COLO668 (cell line): ENCODE measurements at regions not wholly inside any gene's neighbourhood (a gene's known extent, or its start where the extent isn't known, plus 50 kb on each side); places are given as distances from the start of the nearest gene placed in this dataset.
A peak's percentile ranks its signal among the peaks of the same experiment; 100 is the strongest.

Experiments used
- DNase-seq: peaks from one replicate; lab custom pipeline; 2025; ENCODE audit not compliant: unreplicated experiment; lab: John Stamatoyannopoulos, UW

DNA sequence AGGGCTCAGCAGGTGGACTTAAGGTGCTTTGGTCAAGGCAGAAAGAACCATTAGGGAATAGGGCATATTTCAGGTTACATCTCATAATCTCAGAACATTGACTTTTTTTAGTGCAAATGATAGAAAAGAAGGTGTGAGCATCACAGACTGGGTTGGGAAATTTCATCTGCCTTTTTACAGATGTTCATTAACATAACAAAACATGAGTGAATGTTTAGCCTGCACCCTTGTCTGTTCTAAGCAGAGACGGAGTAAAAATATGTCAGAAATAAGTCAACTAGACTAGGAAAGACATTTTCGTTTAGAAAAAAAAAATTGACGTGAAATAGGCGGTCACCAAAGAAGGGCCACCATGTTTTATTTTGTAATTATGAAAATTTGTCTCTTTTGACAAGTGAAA is 127.5 kb upstream of the CDH13 start:
- no peak for DNase-seq

DNA sequence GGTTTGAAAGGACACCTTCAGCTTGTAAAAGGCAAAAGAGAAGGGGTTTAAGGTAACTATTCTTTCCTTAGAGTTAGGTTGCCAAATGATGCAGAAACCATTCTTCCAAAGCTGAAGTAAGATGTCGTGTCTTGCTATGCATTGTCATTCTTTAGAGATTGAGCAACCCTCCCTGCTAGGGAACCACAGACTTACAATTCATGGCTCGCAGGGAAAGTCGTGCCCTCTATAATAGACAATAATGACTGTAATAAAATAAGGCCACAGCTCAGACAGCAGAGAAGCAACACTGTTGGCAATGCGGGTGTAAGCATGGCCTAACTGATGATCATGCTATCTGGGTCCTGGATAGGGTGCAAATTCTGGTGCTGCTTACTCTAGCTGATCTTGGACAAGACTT is 129.6 kb upstream of the CDH13 start:
- no peak for DNase-seq

DNA sequence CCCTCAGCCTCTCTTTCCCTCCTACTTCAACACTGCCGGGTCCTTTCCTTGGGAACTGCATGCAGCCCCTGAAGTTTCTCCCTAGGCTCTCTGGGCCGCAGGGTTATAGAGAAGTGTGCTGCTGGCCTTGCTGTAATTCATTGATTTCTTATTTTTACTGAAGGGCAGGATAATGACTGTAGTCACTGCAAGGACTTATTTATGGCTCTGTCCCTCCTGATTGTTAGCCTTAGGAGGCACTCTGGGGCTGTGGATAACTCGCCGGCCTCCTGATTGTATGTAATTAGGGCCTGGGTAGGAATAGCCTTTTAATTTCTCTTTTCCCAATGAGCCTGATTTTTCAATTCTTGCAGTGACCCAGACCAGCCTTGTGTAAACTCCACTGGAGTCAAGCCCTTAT is 138.3 kb upstream of the CDH13 start:
- no peak for DNase-seq

DNA sequence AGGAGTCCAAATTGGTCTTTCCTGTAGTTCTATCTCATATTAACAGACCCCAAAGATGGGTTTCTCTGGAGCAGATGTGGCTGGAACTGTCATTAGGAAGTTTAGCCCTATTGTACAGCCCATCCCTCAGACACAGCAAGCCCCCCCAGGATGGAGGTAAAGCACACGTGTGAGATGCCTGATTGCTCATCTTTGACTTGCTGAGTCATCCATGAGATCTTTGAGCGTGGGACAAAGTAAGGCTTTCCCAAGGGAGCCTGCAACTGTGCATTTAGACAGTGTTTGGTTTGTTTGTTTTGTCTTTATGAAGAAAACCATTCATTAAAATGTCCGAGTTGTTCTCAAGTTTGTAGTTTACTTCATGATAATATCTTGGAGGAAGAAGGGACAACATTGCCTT is 145.3 kb upstream of the CDH13 start:
- no peak for DNase-seq

DNA sequence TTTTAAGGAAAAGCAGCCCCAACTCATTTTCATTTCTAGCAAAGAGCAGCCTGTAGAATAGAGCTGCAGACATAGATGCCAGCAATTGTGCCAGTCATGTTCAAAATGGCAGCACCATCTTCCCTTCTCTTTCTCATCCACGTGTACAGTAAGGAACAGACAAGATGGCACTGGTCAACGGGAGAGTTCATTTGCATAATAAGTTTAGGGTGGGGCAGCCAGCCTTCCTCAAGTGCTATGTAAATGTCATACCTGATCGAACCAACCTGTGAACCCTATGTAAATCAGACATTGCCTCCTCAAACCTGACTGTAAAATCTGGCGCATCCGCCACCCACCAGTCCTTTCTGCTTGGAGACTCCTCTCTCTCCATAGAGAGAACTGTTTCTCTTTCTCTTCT is 150.0 kb upstream of the CDH13 start:
- no peak for DNase-seq

DNA sequence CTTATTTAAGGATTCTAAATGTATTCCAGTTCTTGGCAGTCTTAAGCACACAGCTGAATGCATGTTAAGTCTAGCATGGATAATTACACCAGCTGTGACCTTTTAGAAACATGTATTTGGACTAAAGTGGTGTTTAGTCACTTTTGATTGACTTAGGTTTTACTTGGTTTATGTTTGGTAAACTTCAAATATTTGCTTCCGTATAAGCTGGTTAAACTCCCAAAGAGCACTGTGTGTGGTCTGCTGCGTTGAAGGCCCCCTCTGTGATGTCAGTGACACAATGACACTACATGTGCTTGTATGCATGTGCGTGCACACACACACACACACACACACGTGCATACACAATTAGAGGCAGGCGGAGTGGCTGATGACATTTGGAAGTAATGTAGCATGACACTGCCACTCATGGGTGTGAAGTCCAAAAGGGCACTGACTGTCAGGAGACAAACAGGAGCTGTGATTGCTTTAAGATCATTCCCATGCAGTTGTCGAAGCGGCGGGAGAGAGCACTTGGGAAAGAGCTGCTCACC is 156.1 kb upstream of the CDH13 start:
- DNase-seq: peak; percentile 53

DNA sequence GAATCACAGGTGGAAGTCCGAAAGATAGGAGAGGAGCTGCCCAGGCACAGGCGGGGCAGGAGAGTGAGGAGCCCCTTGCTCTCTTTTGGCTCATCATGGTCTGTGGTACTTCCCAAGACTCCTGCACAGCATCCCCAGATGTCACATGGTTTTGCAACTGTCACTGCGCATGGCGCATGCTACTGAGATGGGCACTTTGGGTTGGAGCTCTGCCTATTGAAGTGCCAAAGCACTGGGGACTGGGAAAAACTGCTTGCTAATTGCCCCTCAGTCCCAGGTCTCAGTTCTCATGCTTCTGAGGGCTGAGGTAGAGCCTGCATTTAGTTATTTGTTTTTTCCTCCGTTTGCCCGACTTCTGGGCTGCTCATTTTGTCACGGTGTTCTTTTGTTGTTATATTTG is 156.8 kb upstream of the CDH13 start:
- no peak for DNase-seq

DNA sequence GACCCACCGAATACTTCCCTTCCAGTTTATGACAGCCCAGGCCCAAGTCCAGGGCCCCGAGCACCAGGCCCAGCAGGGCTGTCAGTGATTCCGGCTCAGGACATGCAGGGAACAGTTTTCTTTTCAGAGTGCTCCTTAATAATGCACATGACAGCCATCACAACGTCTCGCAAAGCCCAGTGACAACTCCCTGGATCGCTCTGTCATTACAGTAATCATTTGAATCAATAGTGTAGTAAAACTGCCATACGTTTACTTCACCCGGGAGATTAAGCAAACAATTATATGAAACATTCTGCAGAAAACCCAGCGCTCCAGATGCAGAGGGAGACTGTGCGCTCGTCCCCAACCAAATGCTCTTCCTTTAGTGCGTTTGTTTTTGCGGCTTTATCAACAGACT is 162.6 kb upstream of the CDH13 start:
- DNase-seq: no peak

DNA sequence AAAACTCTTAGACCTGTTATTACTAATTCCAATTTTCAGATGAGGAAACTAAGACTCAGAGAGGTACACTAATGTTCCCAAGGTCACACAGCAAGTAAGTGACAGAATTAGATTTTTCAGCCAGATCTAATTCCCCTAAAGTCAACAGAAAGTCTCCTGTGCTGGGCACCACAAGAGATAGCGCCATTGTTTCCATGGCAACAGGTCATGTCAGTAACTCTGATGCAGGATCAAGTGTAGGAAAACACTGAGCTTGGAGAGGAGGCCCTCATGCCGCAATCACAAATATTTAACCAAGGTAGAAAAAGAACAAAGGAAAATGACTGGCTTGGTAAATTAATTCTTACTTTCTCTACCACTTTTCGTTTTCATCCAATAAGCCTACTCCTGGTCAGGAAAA is 166.0 kb upstream of the CDH13 start:
- DNase-seq: peak; percentile 16

DNA sequence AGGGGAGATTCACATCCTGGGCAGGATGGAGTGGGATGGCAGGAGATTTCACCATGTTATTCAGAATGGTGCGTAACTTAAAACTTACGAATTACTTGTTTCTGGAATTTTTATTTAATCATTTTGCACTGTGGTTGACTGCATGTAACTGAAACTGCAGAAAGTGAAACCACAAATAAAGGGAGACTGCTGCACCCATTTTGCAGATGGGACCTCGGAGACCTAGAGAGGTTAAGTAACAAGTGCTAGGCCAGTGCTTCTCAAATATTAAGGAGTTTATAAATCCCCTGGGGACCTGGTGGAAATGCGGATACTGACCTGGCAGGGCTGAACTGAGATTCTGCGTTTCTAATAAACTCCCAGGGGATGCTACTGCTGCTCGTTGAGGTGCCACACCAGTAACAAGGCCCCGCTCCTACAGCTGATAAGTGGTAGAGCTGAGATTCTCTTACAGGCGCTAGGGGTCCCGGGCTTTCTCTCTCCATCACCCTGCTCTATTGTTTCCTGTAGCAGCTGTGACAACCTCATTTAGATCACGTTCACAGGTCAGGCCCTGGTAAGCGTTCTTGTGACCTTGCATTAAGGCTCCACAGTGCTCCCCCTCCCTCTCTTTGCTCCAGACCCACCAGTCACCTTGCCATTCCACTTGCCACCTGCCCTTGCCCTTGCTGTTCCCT is 167.1 kb upstream of the CDH13 start:
- no peak for DNase-seq

DNA sequence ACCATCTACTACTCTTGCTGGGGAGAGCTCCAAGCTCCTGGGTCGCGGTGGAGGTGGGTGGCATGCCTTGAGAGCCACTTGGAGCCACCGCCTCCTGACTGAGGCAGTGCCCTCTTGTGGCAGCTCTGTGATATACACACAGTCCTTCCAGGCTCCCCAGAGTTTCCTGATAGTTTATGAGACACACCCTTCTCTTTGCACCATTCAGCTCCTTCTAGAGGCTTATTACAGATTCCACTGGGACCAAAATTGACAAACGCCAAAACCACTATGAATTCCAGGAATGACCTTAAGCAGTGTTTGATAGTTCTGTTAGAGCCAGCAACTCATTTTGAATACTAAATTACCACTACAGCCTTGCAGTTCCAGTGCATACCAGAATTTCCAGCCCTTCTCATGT is 170.1 kb upstream of the CDH13 start:
- DNase-seq: peak; percentile 72

DNA sequence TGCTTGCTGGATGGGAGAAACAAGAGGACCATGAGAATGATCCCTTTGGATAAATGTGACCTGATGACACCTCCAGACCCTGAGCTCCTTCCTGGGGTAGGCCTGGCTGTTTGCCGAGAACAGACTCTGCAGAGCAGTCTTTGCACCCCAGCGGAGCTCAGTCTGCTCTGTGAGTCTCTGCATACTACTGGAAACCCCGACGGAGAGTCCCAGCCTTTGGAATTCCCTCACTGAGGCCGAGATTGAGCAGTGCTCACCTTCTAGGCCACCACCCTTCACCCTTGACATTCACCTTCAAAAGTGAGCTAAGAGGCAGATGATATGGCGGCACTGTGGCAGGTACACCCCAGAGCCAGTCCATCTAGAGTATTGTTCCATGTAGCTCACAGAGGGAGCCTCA is 172.2 kb upstream of the CDH13 start:
- no peak for DNase-seq

DNA sequence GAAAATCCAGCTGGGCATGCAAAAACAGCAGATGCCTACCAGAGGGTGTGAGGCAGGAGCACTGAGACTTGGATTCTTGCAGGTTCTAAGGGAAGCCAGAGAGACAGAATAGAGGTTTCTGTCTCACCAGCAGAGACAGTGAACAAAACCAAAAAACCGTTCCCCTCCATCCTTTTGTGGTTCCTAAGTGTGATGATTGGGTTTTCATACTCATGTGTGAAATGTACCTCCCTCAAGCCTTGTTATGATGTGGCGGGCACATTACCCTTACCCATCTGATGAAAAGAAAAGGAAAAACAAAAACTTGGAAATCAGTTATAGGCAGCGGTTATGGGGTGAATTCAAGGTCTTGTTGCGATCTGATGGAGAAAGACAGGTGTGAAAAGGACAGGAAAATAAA is 172.6 kb upstream of the CDH13 start:
- DNase-seq: no peak

DNA sequence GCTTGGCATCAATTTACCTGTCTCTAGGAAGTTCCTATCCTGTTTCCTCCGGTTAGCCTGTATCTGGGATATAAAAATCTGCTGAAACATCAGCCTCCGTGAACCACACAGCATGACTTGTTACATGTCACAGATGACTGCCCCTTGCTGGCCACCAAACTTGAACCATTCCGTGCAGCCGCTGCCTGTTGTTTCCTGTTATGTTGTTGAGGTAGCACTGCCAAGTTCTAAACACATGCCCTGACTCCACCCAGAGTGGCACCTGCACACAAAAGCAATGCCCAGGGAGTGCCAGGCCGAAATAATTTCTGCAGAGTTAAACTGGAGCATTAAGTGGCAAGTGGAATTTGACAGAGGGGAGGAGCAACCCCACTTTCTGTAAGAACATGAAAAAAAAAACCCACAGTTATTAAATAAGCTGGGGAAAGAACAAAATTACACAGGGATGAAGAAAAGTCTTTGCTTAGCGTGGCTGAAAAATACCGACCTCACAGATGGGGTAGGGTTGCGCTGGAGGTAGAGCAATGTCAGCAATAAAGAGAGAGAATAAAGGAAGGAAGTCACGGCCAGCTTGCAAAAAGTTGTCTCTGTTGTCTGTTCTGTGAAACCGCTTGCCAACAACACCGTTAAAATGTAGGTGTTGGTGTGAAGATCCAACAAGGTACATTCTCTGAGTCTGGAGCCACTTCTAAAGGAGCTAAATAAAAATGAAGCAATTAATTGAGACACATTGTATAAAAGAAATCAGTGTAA is 174.6 kb upstream of the CDH13 start:
- DNase-seq: no peak

DNA sequence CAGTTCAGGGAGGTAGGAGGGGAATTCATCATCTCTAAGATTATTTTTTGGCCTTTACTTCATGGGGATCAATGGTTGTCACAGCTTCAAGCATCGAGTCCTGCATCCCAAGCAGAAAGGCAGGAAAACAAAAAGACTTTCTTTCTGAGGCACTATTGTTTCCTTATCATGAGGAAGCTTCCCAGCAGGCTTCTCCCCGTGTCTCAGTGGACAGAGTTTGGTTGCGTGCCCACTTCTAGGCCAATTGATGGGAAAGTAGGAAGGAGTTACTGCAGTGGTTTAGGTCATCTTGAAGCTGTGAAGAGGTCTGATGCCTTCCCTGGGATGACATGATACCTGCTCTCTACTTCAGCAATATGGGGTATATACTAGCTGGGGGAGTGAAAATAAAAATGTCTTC is 175.3 kb upstream of the CDH13 start:
- DNase-seq: no peak

DNA sequence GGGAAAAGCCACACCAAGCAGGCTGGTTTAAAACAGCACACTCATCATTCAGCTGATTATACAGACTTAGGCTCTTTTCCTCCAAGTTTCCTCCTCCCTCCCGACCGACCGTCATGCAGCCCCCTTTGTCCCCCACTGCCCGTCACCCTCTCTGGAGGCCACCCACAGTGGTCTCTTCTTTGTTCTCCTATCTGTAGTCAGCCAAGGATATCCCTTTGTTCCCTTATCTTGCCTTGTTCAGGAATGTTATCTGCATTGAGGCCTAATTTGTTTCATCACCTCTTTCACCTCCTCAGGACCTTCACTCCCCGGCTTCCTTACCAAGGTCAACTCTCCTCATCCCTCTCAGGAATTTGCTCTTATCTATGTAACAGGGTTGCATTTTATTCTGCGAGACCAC is 186.4 kb upstream of the CDH13 start:
- no peak for DNase-seq

DNA sequence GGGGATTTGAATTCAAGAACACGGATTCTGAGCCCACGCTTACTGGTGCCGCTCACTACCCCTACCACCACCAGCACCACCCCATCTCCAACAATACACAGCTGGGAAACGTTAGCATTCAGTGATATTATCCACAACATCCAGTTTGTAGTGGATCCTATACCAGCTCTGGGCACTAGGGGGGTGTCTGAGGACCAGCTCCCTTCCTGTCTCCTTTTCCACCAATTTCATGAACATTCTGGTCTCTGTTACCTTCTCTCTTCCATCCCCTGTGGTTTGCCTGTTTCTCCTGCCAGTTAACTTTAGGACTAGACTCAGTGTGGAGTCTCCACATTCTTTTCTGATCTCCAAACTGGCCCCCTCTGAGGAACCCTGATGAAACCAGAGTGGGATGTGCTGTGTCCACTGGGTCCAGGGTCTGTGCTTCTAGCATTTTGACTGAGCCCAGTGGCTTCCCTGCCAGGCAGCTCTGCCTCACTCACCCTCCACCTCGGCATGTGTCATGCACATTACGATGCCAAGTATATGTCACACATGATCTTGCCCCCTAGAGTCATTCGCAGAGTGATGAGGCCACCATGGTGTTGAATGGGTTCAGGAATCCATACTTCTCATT is 187.0 kb upstream of the CDH13 start:
- no peak for DNase-seq

DNA sequence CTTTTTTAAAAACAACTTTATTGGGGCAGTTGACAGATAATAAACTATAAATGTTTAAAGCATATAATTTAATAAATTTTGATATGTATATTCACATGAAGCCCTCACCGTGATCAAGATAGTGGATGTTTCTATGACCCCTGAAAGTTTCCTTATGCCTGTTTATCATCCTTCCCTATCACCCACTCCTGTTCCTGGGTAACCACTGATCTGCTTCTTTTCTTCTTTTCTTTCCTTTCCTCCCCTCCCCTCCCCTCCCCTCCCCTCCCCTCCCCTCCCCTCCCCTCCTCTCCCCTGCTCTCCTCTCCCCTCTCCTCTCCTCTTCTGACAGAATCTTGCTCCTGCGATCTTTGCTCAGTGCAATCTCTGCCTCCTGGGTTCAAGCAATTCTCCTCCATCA is 193.7 kb upstream of the CDH13 start:
- DNase-seq: no peak

DNA sequence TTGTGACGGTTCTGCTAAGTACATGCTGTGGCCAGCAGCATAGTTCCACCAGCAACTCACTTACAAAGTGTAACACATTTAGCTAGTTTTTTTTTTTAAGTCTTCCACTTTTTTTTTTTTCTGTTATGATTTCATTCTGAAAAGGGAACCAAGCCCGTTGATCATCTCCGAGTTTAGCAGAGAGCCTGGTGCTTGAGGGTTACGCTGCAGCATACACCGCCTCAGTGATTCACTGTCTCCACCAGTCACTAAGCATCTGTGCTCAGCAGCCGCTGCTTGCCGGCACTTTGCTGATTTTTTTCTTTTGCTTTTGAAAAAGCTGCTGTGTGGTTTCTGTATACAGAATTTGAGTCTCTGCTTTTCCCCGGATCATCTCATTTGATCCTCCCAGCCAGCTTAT is 194.5 kb upstream of the CDH13 start:
- DNase-seq: no peak

DNA sequence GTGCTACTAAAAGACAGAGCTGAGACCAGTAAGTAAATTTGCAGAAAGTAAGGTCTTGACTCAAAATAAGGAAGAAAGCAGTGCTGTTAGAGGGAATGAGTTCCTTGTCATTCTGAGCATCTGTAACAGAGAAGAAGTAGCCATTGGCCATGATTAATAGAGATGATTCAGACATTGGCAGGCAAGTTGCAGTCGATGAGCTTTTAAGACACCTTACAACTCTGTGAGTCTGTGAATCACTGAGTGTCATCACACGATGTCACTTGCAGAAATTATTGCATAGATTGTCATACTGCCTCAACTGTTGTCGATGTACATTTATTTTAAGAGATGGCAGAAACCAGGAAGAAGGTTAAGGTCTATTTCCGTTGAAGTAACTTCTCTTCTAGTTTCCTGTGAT is 201.1 kb upstream of the CDH13 start:
- DNase-seq: no peak

DNA sequence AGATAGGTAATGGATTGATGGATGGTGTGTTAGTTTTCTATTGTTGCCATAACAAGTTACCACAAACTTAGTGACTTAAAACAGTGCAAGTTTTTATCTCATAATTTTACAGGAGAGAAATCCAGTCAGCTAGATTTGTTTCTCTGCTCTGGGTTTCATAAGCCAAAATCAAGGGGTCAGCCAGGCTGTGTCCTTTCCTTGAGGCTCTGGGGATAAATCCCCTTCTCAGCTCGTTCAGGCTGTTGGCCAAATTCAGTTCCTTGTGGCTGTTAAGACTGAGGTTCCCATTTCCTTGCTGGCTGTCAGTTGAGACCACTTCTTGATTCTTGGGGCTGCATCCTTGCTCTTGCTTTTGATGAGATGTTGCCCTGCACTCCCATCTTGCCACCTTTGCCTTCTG is 204.9 kb upstream of the CDH13 start:
- DNase-seq: no peak

DNA sequence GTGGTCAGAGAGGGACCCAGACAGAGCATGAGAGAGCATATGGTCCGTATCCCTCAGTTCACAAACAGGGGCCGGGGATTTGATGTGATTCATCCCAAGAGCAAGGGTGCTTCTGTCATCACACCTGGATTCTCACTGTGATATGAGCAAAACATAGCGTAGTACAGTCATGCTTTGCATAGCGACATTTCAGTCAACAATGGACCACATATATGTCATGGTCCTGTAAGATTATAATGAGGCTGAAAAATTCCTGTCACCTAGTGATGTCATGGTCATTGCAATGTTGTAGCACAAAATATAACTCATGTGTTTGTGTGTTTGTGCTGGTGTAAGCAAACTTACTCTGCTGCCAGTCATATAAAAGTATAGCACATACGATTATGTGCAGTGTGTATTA is 207.4 kb upstream of the CDH13 start:
- no peak for DNase-seq
